HS-27A (cell line): ENCODE measurements at regions not wholly inside any gene's neighbourhood (a gene's known extent, or its start where the extent isn't known, plus 50 kb on each side); places are given as distances from the start of the nearest gene placed in this dataset.

Source experiments
- DNase-seq: peaks from one replicate; pipeline ENCODE4 v3.0.0-alpha.2; 2012; ENCODE audit warnings: low read depth, missing footprints

DNA sequence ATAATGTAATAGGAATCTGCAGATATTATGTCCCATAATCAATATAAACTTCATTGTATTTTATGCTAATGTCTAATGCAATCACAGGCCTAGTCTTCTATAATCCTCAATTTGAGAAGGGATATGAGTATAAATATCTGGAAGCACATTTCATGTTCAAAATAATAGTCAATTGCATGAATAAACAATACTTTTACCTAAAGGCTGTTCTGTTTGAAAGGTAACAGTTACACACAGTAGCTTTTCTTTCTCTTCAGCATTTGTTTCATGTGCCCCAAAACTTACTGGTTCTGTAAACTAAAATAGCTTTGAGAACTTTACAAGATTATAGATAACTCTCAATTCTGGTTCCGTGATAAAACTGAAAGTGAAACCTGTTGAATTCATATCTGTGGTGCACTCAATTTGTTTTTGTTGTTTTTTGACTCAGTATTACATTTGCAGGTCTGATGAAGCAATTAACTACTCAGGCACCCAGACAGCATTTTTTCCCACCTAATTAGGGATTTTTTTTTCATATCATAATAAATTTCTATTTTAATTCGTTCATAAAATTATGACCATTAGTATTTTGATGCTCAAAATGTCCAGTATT is 1193.8 kb downstream of the SLITRK1 start:
- no peak for DNase-seq

GRCh38 chr13:82687884-82688283 is 1194.4 kb downstream of the SLITRK1 start:
- DNase-seq, result no peak

DNA sequence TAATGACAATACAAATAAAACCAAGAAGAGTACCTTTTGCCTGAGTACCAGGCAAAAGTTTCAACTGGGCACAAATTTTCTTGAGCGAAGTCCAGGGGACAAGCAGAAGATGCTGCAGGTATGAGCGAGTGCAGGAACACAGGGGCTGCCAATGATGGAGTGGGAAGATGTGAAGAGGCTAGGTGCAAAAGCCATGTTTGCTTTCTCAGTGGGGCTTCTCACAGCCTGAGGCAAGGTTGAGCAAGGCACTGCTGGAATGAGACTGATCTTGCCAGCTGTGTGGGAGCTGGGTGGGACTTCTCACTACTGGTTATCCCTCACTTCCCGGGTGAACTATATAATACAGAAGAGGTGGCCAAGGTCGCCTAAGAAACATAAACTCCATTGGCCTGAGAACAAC is 1200.7 kb downstream of the SLITRK1 start:
- no peak for DNase-seq

- no peak for DNase-seq
Observed at GRCh38 chr13:82678052-82678451, 1204.2 kb downstream of the SLITRK1 start.

DNA sequence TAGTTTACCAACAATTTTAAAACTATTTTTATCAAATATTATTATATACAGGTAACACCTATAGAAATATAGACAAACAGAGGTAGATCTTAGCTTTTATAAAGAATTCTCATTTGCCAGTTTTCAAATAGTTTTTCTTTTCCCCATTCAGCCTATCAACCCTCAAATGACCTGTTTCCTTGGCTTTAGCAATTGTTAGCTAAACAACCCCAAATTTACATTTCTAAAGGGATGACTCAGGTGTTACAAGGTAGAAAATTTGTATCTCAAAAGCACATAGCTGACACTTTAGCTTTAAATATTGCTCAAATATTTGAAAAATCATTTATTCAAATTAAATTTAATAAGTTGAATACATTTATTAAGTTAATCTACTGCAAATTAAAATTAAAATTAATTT is 1207.2 kb downstream of the SLITRK1 start:
- DNase-seq, result no peak

- DNase-seq, result no peak
Observed at GRCh38 chr13:82674546-82674945, 1207.7 kb downstream of the SLITRK1 start.

DNA sequence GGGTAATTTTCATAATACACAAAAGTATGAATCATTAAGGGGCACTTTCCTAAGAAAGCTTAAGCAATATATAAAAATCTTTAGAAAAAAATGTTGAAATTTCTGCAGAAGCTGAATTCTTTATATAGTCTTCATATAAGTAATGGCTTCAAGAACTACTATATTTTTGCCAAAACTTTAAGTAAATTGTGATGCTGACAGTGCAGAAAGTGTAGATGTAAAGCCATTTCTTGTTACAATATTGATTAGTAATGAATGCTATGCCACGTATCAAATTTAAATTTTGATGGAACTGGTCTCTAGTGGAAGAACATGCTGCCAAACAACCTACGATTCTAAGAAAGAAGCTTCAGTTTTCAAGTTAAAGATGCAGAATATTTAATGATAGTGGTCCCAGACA is 1210.0 kb downstream of the SLITRK1 start:
- DNase-seq, result no peak

- DNase-seq, result no peak
Observed at GRCh38 chr13:82664183-82664582, 1218.1 kb downstream of the SLITRK1 start.

DNA sequence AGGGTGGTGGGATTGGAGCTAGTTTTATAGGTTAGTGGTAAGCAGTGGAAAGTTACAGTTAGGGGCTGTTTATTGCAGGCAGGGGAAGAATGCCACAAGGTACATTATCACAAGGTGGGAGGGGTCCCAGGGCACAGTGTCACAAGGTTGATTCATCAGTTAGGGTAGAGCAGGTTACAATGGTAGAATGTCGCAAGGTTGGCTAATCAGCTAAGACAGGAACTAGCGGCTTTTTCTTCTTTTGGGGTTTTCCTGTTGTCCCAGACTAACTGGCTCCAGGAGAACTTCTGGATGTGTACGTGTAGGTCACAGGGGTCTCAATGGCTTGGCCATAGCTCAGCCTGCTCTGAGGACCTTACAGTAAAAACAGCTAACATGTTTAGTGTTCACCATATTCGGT is 1221.1 kb downstream of the SLITRK1 start:
- no peak for DNase-seq

GRCh38 chr13:82658811-82659210 is 1223.5 kb downstream of the SLITRK1 start:
- DNase-seq, result no peak

GRCh38 chr13:82657471-82657870 is 1224.8 kb downstream of the SLITRK1 start:
- no peak for DNase-seq

- DNase-seq, result no peak
Observed at GRCh38 chr13:82654861-82655855, 1227.1 kb downstream of the SLITRK1 start.

- no peak for DNase-seq
Observed at GRCh38 chr13:82654143-82654542, 1228.1 kb downstream of the SLITRK1 start.

GRCh38 chr13:82647540-82647939 is 1234.7 kb downstream of the SLITRK1 start:
- no peak for DNase-seq

DNA sequence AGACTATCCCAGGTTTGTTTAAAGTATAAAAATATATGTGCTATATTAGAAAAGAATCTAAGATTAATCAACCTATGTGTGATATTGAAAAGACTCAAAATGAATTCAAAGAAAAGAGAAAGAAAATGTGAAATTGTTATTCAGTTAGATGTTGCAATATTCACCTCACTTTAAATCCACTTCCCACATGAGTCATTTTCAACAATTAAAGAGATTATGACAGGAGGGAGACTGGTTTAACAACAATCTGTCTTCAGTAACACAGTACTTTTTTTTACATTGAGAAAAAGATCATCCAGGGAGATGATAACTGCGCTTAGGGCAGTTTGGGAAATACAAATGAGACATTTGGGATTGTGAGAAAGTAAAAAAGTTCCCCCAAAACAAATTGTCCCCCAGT is 1246.2 kb downstream of the SLITRK1 start:
- no peak for DNase-seq

- no peak for DNase-seq
Observed at GRCh38 chr13:82634946-82635345, 1247.3 kb downstream of the SLITRK1 start.

DNA sequence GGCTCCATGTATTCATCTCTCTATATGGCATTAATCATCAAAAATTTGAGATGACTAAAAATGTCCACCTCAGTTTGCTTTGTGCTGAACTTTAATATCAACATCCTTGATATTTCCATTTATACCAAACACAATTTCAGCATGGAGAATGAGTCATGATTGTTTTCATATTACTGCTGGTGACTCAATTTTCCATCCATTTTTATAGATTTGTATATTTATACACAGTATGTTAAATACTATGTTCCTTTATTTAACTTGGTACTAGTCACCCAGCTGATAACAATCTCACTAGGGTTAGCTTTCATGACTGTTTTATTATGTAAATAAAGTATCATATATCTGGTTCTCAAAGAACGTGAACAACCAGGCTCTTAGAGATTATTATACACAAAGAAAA is 1255.1 kb downstream of the SLITRK1 start:
- peak; percentile 31 for DNase-seq

DNA sequence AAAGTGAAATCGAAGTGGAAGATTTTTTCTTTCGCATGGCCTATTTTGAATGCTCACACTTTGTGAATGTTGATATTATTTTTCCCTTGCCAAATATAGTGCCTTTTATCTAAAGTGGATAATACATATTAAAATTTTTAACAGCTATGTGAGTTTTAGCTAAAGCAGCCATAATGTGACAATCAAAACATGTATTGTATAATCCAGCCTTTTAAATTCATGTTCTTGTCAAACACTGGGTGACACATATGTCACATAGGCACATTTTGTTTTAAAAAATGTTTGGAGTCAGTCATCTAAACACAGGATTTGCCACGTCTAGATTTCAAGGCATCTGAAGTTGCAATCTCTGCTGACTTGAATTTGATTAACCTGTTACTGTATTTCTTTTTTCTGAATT is 1256.6 kb downstream of the SLITRK1 start:
- no peak for DNase-seq

DNA sequence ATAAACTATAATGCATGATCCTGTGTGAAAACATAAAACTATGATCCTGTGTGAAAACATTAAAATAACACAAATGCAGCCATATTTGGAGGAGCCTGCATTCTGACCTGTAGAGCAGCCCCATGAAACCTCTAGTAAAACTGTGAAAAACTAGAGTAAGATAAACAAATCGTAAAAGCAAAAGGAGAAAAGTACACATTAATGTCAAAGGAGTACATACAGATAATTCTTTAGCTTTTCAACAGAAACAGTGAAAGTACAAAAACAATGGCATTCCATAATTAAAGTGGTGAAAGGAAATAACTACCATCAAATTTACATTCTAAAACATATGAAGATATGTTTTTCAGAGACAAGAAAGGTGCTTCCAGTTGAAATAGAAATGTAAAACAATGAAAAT is 1267.2 kb downstream of the SLITRK1 start:
- no peak for DNase-seq

DNA sequence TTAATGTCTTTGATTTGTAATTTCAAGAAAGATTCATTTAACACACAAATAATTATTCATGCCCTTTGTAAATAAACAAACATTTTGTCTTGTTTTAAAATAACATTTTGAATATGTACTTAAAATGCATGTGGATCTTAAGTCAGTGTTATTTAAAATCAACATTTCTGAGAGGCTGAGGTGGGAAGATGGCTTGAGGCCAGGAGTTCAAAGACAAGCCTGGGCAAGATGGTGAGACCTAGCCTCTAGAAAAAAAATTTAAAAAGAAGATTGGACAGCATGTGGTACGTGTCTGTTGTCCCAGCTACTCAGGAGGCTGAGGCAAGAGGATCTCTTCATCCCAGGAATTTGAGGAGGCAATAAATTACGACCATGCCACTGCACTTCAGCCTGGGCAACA is 1268.2 kb downstream of the SLITRK1 start:
- no peak for DNase-seq

GRCh38 chr13:82606008-82606407 is 1276.3 kb downstream of the SLITRK1 start:
- DNase-seq, result no peak

GRCh38 chr13:82597747-82598146 is 1284.5 kb downstream of the SLITRK1 start:
- no peak for DNase-seq

DNA sequence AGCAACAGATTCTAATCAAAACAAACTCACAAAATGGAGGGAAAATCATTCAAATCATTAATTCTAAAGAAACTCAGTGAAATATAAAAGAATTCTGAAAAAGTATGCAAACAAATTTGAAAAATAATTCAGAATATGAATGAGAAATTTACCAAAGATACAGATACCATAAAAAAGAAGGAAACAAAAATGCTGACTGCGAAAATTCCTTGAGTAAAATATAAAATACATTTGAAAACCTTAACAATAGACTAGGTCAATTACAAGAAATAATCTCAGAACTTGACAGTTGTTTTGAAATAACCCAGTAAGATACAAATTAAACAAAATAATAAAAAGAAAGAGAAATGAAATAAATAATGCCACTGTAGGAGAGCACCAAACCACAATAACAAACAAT is 1289.0 kb downstream of the SLITRK1 start:
- DNase-seq, result no peak

DNA sequence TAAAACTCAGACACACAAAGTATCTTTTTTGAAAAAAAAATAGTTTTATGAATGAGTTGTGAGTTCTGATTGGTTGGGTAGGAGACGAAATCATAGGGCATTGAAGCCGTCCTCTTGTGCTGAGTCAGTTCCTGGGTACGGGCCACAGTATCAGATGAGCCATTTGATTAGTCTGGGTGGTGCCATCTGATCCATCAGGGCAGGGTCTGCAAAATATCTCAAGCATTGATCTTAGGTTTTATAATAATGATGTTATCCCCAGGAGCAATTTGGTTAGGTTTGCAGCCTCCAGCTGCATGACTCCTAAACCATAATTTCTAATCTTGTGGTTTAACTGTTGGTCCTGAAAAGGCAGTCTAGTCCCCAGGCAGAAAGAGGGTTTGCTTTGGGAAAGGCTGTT is 1310.6 kb downstream of the SLITRK1 start:
- no peak for DNase-seq
